VCaP (cell line): ENCODE measurements at regions not wholly inside any gene's neighbourhood (a gene's known extent, or its start where the extent isn't known, plus 50 kb on each side); places are given as distances from the start of the nearest gene placed in this dataset.

ENCODE experiments used
- H3K27ac ChIP-seq: fragments of 450-650 bp; 2 replicates; pipeline ENCODE4 v1.5.1; 2017
- TF ChIP-seq, protein P1 (sequence below): fragments of 450-650 bp; conservative IDR thresholded peaks from 2 replicates; pipeline ENCODE4 v1.5.1; 2017; ENCODE audit warnings: mild to moderate bottlenecking, moderate library complexity

DNA sequence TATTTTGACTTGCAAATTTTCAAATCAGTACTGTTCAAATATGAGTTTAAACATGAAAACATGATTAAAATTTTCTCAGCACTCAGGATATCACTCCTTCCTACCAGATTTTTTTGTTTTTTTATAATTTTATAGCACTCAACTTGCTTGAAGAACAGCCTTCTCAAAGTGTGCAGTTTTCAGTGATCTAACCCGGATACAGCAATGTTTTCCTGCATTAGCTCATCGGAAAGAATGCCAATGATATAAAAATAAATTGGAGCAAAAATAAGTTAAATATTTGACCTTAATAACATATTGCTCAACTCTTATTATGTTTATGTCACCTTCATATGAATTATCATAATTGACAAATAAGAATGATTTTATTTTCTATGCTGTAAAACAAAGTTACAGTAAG, 766.8 kb downstream of the USP25 start:
- no peak overlapping the region for H3K27ac ChIP-seq
- TF ChIP-seq, protein P1, sequence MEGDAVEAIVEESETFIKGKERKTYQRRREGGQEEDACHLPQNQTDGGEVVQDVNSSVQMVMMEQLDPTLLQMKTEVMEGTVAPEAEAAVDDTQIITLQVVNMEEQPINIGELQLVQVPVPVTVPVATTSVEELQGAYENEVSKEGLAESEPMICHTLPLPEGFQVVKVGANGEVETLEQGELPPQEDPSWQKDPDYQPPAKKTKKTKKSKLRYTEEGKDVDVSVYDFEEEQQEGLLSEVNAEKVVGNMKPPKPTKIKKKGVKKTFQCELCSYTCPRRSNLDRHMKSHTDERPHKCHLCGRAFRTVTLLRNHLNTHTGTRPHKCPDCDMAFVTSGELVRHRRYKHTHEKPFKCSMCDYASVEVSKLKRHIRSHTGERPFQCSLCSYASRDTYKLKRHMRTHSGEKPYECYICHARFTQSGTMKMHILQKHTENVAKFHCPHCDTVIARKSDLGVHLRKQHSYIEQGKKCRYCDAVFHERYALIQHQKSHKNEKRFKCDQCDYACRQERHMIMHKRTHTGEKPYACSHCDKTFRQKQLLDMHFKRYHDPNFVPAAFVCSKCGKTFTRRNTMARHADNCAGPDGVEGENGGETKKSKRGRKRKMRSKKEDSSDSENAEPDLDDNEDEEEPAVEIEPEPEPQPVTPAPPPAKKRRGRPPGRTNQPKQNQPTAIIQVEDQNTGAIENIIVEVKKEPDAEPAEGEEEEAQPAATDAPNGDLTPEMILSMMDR: no peak

DNA sequence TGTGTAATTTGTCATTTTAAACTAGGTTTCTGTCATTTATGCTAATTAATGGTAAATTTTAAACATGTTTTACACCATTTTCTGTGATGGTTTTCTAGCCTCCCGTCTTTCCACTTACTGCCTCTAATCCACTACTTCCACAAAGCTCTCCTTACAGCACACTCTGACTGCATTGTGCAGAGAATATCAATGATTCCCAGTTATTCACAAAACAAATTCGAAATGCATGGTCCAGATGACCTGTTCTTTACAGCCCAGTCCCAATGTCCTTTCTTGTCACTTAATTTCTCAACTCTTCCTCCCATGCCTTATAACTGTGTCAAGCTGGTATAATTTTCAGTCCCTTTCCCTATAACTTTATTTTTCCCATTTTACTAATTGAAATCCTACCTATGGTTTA, 770.5 kb downstream of the USP25 start:
- TF ChIP-seq, protein P1: no peak

GRCh38 chr21:16502273-16502672, 772.5 kb downstream of the USP25 start:
- TF ChIP-seq, protein P1: no peak
- no peak overlapping the region for H3K27ac ChIP-seq

More for the DNA sequence above, 770.5 kb downstream of the USP25 start:
- no peak overlapping the region for H3K27ac ChIP-seq

DNA sequence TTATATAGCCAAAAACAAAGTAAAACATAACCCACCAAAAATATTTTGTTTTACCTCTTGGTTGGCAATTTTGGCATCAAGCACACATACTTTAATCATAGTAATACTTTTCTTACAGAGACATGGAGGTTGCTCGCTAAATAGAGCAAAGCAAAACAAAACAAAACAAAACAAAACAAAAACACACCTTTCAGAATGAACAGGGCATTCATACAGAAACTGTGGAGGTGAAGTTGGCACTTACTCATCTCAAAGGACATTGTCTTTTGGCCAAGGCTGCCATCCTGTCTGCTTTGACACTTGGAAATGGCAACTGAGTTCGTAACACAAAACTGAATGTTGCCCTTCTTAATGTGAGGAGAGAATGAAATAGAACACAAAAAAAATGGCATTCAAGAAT, 773.1 kb downstream of the USP25 start:
- TF ChIP-seq, protein P1: no peak

DNA sequence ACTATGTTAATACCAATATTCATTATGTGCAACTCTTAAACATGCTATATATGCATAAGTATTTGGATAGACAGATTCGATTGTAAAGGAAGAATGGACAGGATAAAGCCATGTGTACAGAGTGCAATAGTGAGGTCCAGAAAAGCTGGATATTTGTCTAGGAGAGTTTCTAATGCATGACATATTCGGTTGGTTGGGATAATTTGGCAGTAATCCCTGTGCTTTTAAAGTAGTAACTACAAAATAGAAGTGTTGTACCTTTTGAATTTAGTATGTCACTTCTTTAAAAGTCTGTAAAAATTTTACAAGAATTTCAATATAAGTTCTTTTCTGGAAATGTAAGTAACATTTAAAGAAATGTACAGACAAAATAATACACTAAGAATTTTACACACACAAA, 774.5 kb downstream of the USP25 start:
- peak overlapping the region; percentile 1; the same call in 1 of the 2 replicates for H3K27ac ChIP-seq
- TF ChIP-seq, protein P1: no peak

More for the DNA sequence above, 773.1 kb downstream of the USP25 start:
- no peak overlapping the region for H3K27ac ChIP-seq

GRCh38 chr21:16504766-16505165, 775.0 kb downstream of the USP25 start:
- TF ChIP-seq, protein P1: no peak
- H3K27ac ChIP-seq: no peak overlapping the region; the same call in 1 of the 2 replicates

DNA sequence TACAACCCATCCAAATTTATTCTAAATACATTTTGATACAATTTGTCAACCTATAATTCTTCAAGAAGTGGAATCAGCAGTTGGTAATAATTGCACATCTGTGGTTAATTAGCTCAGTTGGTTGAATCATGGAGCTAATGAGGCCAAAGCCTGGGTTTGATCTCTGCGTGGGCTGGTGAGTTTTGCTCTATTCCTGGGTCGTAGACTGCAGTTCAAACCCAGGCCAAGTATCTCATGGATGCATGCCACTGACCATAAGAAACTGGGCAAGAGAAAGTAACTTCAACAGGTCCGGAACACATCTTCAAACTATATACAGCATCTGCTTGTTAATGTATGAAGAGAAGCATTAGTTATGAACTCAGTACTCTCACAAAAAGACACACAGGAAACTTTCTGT, 779.7 kb downstream of the USP25 start:
- TF ChIP-seq, protein P1: no peak
- H3K27ac ChIP-seq: no peak overlapping the region
